Duodenal mucosa (tissue), 2 donors: ENCODE measurements at regions not wholly inside any gene's neighbourhood (a gene's known extent, or its start where the extent isn't known, plus 50 kb on each side); places are given as distances from the start of the nearest gene placed in this dataset.

Experiments
- H3K27ac ChIP-seq: one replicate; pipeline ENCODE4 v1.7.0; 2013; ENCODE audit warnings: low read depth, low read length
- H3K27me3 ChIP-seq, 2 donors: one replicate each; pipeline ENCODE4 v1.7.0; 2013; ENCODE audit warnings: low read length in 2 of 2, control low read depth in 1 of 2; ENCODE audit not compliant: insufficient read depth in 2 of 2, control insufficient read depth in 1 of 2
- H3K36me3 ChIP-seq, 2 donors: one replicate each; pipeline ENCODE4 v1.7.0; 2013; ENCODE audit warnings: low read length in 2 of 2, control low read depth in 1 of 2; ENCODE audit not compliant: insufficient read depth in 2 of 2, control insufficient read depth in 1 of 2
- H3K4me1 ChIP-seq, 2 donors: one replicate each; pipeline ENCODE4 v1.7.0; 2013; ENCODE audit warnings: low read length in 2 of 2, control low read depth in 1 of 2; ENCODE audit not compliant: insufficient read depth in 2 of 2, control insufficient read depth in 1 of 2
- H3K4me3 ChIP-seq, 2 donors: one replicate each; pipeline ENCODE4 v1.7.0; 2013; ENCODE audit warnings: low read length in 2 of 2, low read depth in 1 of 2
- H3K9ac ChIP-seq, 2 donors: one replicate each; pipeline ENCODE4 v1.7.0; 2013; ENCODE audit warnings: low read length in 2 of 2, low read depth in 1 of 2
- H3K9me3 ChIP-seq, 2 donors: one replicate each; pipeline ENCODE4 v1.7.0; 2013; ENCODE audit warnings: low read length in 2 of 2, control low read depth in 1 of 2; ENCODE audit not compliant: control insufficient read depth in 1 of 2

- no peak overlapping the region for H3K4me3 ChIP-seq
- no peaks in the 10 kb centered on the region for H3K36me3 ChIP-seq
- H3K27ac ChIP-seq, result no peak overlapping the region
- H3K9ac ChIP-seq, result no peak overlapping the region
- H3K27me3 ChIP-seq, result no peaks in the 10 kb centered on the region
- H3K9me3 ChIP-seq, result no peaks in the 10 kb centered on the region
- no peaks in the 10 kb centered on the region for H3K4me1 ChIP-seq
Measured at GRCh38 chr5:74044936-74045335, 418.9 kb downstream of the ARHGEF28 start.

DNA sequence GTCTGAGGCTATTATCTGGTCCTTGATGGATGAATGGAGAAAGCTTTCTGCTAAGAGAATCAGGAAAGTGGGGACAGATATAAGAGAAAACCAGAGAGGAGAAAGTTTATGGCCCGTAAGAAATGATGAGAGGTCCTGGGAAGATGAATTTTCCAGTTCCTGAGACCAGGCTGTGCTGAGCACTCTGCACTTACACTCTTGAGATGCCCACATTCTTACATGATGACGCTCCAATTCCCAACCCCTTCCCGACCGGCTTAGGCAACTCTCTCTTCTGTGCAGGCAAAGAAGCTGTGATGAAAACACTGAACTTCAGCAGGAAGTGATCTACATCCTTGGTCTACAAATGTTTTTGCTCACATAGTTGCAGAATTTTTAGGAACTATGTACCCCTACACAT, 417.0 kb downstream of the ARHGEF28 start:
- Histone ChIP-seq H3K9ac (no peak overlapping the region), H3K27ac (no peak overlapping the region), H3K36me3 (no peaks in the 10 kb centered on the region), H3K9me3 (no peaks in the 10 kb centered on the region), H3K27me3 (no peaks in the 10 kb centered on the region), H3K4me1 (no peaks in the 10 kb centered on the region), H3K4me3 (no peak overlapping the region)

- Histone ChIP-seq H3K27me3 (no peaks in the 10 kb centered on the region), H3K36me3 (no peaks in the 10 kb centered on the region), H3K4me1 (no peaks in the 10 kb centered on the region), H3K27ac (no peak overlapping the region), H3K4me3 (no peak overlapping the region), H3K9me3 (no peaks in the 10 kb centered on the region), H3K9ac (no peak overlapping the region)
Measured at GRCh38 chr5:74042559-74042958, 416.6 kb downstream of the ARHGEF28 start.

GRCh38 chr5:74041913-74042312, 415.9 kb downstream of the ARHGEF28 start:
- H3K36me3 ChIP-seq, result no peaks in the 10 kb centered on the region
- no peaks in the 10 kb centered on the region for H3K4me1 ChIP-seq
- no peaks in the 10 kb centered on the region for H3K9me3 ChIP-seq

DNA sequence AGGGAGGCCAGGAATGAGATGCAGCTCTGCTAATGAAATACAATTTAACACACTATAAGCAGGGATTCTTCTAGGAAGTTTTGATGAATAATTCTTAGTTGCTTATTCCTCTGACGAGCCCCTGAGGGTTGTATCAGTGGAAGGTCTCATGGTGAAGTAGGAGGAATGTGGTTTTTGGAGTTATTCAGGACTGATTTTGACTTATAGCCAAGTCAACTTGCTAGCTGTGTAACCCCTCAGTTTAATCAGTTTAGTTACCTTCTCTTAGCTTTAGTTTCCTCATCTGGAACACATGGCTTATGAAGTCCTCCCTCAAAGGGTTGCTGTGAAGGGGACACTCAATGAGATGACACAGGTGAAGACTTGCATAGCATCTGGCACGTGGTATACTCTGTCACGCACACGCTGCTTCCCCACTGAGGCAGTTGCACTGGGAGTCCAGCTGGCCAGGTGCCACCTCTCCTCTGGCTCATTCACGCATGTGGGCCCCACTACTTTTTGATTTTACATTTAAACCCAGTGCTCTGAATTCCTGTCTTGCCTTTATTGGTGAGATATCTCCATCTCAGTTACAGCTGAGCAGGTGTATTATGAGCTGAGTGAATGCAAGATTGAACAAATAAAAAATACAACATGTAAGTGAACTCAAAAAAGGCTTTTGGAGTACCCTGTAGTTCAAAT, 415.0 kb downstream of the ARHGEF28 start:
- Histone ChIP-seq H3K36me3 (no peaks in the 10 kb centered on the region), H3K9me3 (no peaks in the 10 kb centered on the region), H3K9ac (no peak overlapping the region), H3K4me3 (no peak overlapping the region), H3K27ac (no peak overlapping the region), H3K4me1 (peaks cover 0 to under 1% of the 10 kb centered on the region in 2 donors), H3K27me3 (no peaks in the 10 kb centered on the region)

More at GRCh38 chr5:74041913-74042312, 415.9 kb downstream of the ARHGEF28 start:
- Histone ChIP-seq H3K27me3 (no peaks in the 10 kb centered on the region), H3K4me3 (no peak overlapping the region), H3K9ac (no peak overlapping the region), H3K27ac (no peak overlapping the region)

GRCh38 chr5:74040065-74040551, 414.1 kb downstream of the ARHGEF28 start:
- H3K27me3 ChIP-seq, result no peaks in the 10 kb centered on the region
- no peak overlapping the region for H3K9ac ChIP-seq

DNA sequence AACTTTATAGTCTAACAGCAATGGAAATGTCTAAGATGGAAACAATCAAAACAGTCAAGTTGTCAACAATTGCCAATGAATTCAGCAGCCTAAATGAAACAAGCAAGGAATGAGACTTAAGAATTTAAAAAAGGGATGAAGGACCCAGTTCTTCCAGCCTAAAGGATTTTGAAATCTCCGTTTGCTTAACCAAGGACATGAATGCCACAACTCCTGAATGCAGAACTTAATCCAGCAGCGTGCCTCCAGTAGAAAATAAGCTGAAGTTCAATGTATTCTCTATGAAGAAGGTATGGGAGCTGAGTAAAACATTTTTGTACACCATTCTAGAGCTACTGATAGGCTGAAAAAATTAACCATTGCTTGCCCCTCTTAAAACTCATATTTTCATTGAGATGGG, 411.3 kb downstream of the ARHGEF28 start:
- Histone ChIP-seq H3K27ac (no peak overlapping the region), H3K4me1 (peaks cover 4 to 5% of the 10 kb centered on the region in 2 donors), H3K9ac (no peak overlapping the region), H3K36me3 (no peaks in the 10 kb centered on the region), H3K4me3 (no peak overlapping the region), H3K27me3 (no peaks in the 10 kb centered on the region), H3K9me3 (no peaks in the 10 kb centered on the region)

More at GRCh38 chr5:74040065-74040551, 414.1 kb downstream of the ARHGEF28 start:
- Histone ChIP-seq H3K27ac (no peak overlapping the region), H3K36me3 (no peaks in the 10 kb centered on the region), H3K4me3 (no peak overlapping the region), H3K4me1 (peaks cover 4 to 5% of the 10 kb centered on the region in 2 donors), H3K9me3 (no peaks in the 10 kb centered on the region)

DNA sequence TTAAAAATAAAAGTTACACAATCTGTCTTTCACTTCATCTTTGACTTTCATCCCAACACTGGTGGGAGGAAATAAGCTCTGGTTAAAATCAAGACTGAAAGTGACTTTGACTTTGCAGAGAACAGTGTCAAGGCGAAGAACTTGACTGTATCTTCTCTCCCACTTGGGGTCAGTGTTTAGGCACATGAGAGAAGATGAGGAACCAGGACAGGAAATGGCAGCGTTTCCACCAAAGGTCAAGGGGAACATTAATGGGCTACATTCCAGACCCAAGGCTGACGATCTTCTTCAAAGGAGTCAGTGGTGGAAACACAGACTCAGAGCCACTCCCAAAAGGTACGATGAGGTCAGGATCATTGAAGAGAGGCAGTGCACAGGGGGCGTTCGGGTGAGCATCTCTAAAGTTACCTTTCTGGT, 409.5 kb downstream of the ARHGEF28 start:
- Histone ChIP-seq H3K27me3 (no peaks in the 10 kb centered on the region), H3K36me3 (no peaks in the 10 kb centered on the region), H3K9ac (no peak overlapping the region), H3K4me3 (no peak overlapping the region), H3K27ac (no peak overlapping the region), H3K9me3 (no peaks in the 10 kb centered on the region), H3K4me1 (peaks cover 4 to 5% of the 10 kb centered on the region in 2 donors)

DNA sequence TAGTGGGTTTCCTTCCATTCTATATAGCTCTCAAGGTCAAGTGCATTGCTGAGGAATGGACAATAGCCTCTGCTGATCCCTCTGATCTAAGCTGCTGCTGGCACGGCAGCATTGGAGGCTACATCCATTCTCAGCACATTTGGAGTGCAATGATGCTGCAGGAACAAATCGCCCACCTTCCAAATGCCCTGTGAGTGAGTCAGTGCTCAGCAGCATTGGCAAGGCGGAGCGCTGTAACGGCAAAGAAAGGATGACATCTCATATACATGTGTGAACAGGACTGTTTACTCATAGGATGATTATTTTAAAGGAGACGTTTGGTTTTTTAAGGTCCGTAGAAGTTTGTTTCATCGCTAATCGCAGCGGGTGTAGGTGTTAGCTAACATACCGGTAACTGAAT, 408.7 kb downstream of the ARHGEF28 start:
- H3K4me3 ChIP-seq, result no peak overlapping the region
- H3K36me3 ChIP-seq, result no peaks in the 10 kb centered on the region
- no peaks in the 10 kb centered on the region for H3K27me3 ChIP-seq
- no peak overlapping the region for H3K9ac ChIP-seq
- peaks cover 4 to 5% of the 10 kb centered on the region in 2 donors for H3K4me1 ChIP-seq
- H3K27ac ChIP-seq, result no peak overlapping the region
- H3K9me3 ChIP-seq, result no peaks in the 10 kb centered on the region

DNA sequence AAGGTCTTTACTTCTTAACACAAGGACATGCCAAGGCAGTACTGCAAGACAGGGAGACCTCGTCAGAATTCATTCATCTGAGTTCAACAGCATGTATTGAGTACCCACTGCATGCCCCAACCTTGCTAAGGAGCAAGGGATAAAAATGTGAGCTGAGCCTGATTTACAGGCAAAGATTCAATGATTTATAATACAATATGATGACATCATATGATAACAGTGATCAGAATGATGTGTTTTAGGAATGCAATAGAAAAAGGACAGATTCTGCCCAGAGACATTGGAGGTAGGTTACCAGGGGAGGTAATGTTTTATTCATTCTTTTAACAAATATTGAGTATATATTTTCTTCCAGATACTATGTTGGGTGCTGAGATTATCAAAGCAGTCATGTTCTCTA, 406.6 kb downstream of the ARHGEF28 start:
- H3K9me3 ChIP-seq, result no peaks in the 10 kb centered on the region
- no peaks in the 10 kb centered on the region for H3K27me3 ChIP-seq
- peaks cover 4 to 5% of the 10 kb centered on the region in 2 donors for H3K4me1 ChIP-seq
- H3K4me3 ChIP-seq, result no peak overlapping the region
- no peak overlapping the region for H3K27ac ChIP-seq
- no peak overlapping the region for H3K9ac ChIP-seq
- no peaks in the 10 kb centered on the region for H3K36me3 ChIP-seq
